ENCODE measurements at regions not wholly inside any gene's neighbourhood (a gene's known extent, or its start where the extent isn't known, plus 50 kb on each side); places are given as distances from the start of the nearest gene placed in this dataset.
"Not testable (repeated sequence)": the region's sequence is repeated elsewhere in the genome, so short reads cannot be mapped to it uniquely, and the experiment has no call there.

DNA sequence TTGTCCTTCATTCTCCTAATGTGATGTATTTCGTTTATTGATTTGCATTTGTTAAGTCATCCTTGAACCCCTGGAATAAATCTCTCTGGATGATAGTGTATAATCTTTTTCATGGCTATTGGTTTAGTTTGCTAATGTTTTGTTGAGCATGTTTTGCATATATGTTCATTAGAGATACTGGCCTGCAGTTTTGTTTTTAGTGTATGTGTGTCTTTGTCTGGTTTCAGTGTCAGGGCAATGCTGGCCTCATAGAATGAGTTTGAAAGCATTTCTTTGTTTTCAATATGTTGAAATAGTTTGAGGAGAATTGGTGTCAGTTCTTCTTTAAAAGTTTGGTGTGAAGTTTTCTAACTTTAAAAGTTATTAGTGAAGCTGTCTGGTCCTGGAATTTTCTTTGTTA is 149.6 kb upstream of the ATP10B start:
- Mint-ChIP-seq H3K4me1 (peaks cover 6% of the 10 kb centered on the region), H3K27me3 (ENCODE audit: low read depth) (no peaks in the 10 kb centered on the region), H3K36me3 (ENCODE audit: low read depth) (peaks cover 2% of the 10 kb centered on the region), H3K27ac (ENCODE audit: unreplicated experiment) (peak overlapping the region; percentile 36), H3K4me3 (no peak overlapping the region), H3K9me3 (peaks cover 26% of the 10 kb centered on the region)
- TF ChIP-seq, protein P1, sequence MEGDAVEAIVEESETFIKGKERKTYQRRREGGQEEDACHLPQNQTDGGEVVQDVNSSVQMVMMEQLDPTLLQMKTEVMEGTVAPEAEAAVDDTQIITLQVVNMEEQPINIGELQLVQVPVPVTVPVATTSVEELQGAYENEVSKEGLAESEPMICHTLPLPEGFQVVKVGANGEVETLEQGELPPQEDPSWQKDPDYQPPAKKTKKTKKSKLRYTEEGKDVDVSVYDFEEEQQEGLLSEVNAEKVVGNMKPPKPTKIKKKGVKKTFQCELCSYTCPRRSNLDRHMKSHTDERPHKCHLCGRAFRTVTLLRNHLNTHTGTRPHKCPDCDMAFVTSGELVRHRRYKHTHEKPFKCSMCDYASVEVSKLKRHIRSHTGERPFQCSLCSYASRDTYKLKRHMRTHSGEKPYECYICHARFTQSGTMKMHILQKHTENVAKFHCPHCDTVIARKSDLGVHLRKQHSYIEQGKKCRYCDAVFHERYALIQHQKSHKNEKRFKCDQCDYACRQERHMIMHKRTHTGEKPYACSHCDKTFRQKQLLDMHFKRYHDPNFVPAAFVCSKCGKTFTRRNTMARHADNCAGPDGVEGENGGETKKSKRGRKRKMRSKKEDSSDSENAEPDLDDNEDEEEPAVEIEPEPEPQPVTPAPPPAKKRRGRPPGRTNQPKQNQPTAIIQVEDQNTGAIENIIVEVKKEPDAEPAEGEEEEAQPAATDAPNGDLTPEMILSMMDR (conservative IDR thresholded peaks at IDR 0.05): no peak
- no peak for DNase-seq (ENCODE audit: low read depth, low spot score)

DNA sequence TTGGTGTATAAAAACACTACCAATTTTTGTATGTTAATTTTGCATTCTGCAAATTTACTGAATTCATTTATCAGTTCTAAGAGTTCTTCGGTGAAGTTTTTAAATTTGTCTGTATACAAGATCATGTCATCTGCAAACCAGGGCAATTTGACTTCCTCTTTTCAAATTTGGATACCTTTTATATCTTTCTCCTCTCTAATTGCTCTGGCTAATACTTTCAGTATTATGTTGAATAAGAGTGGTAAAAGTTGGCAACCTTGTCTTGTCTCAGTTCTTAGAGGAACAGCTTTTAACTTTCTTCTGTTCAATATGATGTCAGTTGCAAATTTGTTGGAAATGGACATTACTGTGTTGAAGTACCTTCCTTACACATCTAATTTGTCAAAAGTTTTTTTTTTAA is 149.1 kb upstream of the ATP10B start:
- peaks cover 26% of the 10 kb centered on the region for H3K9me3 Mint-ChIP-seq
- H3K36me3 Mint-ChIP-seq (ENCODE audit: low read depth); H3K27me3 Mint-ChIP-seq (ENCODE audit: low read depth); DNase-seq (ENCODE audit: low read depth, low spot score); H3K27ac Mint-ChIP-seq (ENCODE audit: unreplicated experiment); H3K4me3 Mint-ChIP-seq; H3K4me1 Mint-ChIP-seq: not testable (repeated sequence)

DNA sequence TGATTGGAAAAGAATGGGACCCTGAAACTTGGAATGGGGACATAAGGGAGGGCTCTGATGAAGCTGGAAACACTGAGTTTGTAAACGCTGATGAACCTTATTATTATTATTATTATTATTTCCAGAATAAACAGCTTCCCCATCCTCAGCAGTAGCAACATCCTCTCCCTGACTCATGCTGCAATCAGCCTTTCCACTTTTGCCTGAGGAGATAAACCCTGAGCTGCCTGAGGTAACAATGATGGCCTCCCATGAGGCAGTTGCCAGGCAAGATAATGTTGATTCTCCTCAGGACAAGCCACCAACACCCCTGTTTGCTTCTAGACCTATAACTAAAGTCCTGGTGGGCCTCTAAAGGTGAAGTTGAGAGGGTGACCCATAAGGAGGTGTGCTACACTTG is 139.2 kb upstream of the ATP10B start:
- H3K36me3 Mint-ChIP-seq (ENCODE audit: low read depth): peaks cover 7% of the 10 kb centered on the region
- peaks cover 10% of the 10 kb centered on the region for H3K9me3 Mint-ChIP-seq

DNA sequence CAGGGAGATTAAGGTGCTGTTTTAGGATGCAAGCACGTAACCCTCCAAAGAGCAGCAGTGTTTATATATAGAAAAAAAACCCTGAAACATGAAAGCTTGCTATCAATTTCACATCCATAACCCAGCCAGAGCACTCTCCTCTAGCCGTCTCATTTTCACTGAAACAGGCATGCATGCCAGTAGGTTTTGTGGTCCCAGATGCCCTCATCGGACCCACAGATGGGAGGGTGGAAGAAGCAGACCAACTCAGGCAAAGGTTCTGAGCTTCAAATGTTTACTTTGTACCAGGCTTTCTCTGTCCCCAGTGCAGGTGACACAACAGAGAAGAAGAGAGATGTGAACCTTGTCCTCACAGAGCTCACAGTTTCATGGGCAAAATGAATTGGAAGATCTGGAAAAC is 127.4 kb upstream of the ATP10B start:
- no peaks in the 10 kb centered on the region for H3K36me3 Mint-ChIP-seq (ENCODE audit: low read depth)
- no peak overlapping the region for H3K27ac Mint-ChIP-seq (ENCODE audit: unreplicated experiment)
- TF ChIP-seq, protein P1 (conservative IDR thresholded peaks at IDR 0.05): no peak
- no peak overlapping the region for H3K4me3 Mint-ChIP-seq
- no peak for DNase-seq (ENCODE audit: low read depth, low spot score)
- H3K27me3 Mint-ChIP-seq (ENCODE audit: low read depth): no peaks in the 10 kb centered on the region
- peaks cover 2% of the 10 kb centered on the region for H3K9me3 Mint-ChIP-seq
- H3K4me1 Mint-ChIP-seq: no peaks in the 10 kb centered on the region

More for the DNA sequence above, 139.2 kb upstream of the ATP10B start:
- Mint-ChIP-seq H3K27me3 (ENCODE audit: low read depth) (no peaks in the 10 kb centered on the region), H3K4me1 (no peaks in the 10 kb centered on the region), H3K4me3 (no peak overlapping the region), H3K27ac (ENCODE audit: unreplicated experiment) (no peak overlapping the region)
- TF ChIP-seq, protein P1 (conservative IDR thresholded peaks at IDR 0.05): no peak
- no peak for DNase-seq (ENCODE audit: low read depth, low spot score)

DNA sequence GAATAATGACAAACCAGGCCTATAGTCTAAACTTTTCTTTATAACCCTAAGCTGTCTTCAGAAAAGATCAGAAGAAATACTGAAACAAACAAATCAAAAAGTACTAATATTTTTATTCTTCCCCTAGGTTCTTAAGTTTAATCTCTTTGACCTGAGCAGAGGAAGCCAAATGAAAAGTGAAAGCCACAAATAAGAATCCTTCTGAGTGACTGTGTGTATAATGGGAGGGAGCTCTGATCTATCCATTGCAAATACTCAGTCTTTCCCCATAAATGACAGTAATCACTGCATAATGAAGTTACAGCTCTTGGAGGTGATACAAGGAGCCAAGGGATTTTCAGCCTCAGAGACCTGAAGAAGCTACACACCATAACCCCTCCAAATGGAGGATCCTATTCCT is 126.9 kb upstream of the ATP10B start:
- no peak for DNase-seq (ENCODE audit: low read depth, low spot score)
- Mint-ChIP-seq H3K36me3 (ENCODE audit: low read depth) (no peaks in the 10 kb centered on the region), H3K4me1 (no peaks in the 10 kb centered on the region), H3K9me3 (peaks cover 2% of the 10 kb centered on the region), H3K27me3 (ENCODE audit: low read depth) (no peaks in the 10 kb centered on the region), H3K4me3 (no peak overlapping the region), H3K27ac (ENCODE audit: unreplicated experiment) (no peak overlapping the region)
- TF ChIP-seq, protein P1 (conservative IDR thresholded peaks at IDR 0.05): no peak

DNA sequence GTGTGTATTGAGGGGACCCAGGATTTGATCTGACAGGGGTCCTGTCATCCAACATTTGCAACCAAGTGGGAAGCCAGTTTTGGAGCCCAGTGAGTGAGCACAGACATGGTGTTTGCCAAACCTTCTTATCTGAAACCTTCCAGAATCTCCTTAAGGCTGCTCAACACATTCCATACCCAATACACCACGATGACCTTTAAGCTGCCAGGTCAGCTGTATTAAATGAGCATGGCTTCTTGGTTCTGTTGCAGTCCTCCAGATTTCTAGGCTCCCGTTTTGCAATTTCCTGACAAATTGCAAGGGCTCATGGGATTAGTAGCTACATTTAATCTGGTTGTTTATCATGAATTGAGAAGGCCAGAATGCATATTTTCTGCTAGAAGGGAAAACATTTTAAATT is 124.2 kb upstream of the ATP10B start:
- Mint-ChIP-seq H3K9me3 (peaks cover 2% of the 10 kb centered on the region), H3K36me3 (ENCODE audit: low read depth) (no peaks in the 10 kb centered on the region), H3K27ac (ENCODE audit: unreplicated experiment) (no peak overlapping the region), H3K27me3 (ENCODE audit: low read depth) (no peaks in the 10 kb centered on the region), H3K4me3 (no peak overlapping the region), H3K4me1 (no peaks in the 10 kb centered on the region)
- DNase-seq (ENCODE audit: low read depth, low spot score): no peak
- TF ChIP-seq, protein P1 (conservative IDR thresholded peaks at IDR 0.05): no peak
